ENCODE measurements at regions not wholly inside any gene's neighbourhood (a gene's known extent, or its start where the extent isn't known, plus 50 kb on each side); places are given as distances from the start of the nearest gene placed in this dataset.
"Not testable (repeated sequence)": the region's sequence is repeated elsewhere in the genome, so short reads cannot be mapped to it uniquely, and the experiment has no call there.

GRCh38 chr13:23947893-23948292, 50.6 kb upstream of the C1QTNF9B start:
- no peak for DNase-seq (ENCODE audit: extremely low read depth in 1 of 2, low read depth in 1 of 2)

- DNase-seq (ENCODE audit: extremely low read depth in 1 of 2, low read depth in 1 of 2): no peak
These were observed 51.9 kb upstream of the C1QTNF9B start for GRCh38 chr13:23949200-23949599.

GRCh38 chr13:23949736-23950135, 52.4 kb upstream of the C1QTNF9B start:
- DNase-seq (ENCODE audit: extremely low read depth in 1 of 2, low read depth in 1 of 2): no peak

GRCh38 chr13:23950736-23951510, 53.6 kb upstream of the C1QTNF9B start:
- no peak for DNase-seq (ENCODE audit: extremely low read depth in 1 of 2, low read depth in 1 of 2)

GRCh38 chr13:23952796-23953195, 55.5 kb upstream of the C1QTNF9B start:
- no peak for DNase-seq (ENCODE audit: extremely low read depth in 1 of 2, low read depth in 1 of 2)

- DNase-seq (ENCODE audit: extremely low read depth in 1 of 2, low read depth in 1 of 2): no peak
These were observed 56.7 kb upstream of the C1QTNF9B start for GRCh38 chr13:23953860-23954512.

- DNase-seq (ENCODE audit: extremely low read depth in 1 of 2, low read depth in 1 of 2): no peak
These were observed 57.8 kb upstream of the C1QTNF9B start for GRCh38 chr13:23955064-23955463.

GRCh38 chr13:23956106-23956505, 58.8 kb upstream of the C1QTNF9B start:
- no peak for DNase-seq (ENCODE audit: extremely low read depth in 1 of 2, low read depth in 1 of 2)

- DNase-seq (ENCODE audit: extremely low read depth in 1 of 2, low read depth in 1 of 2): no peak
These were observed 60.7 kb upstream of the C1QTNF9B start for GRCh38 chr13:23957981-23958380.

- DNase-seq (ENCODE audit: extremely low read depth in 1 of 2, low read depth in 1 of 2): no peak
These were observed 62.0 kb upstream of the C1QTNF9B start for GRCh38 chr13:23959231-23959862.

GRCh38 chr13:23960566-23961156, 63.4 kb upstream of the C1QTNF9B start:
- no peak for DNase-seq (ENCODE audit: extremely low read depth in 1 of 2, low read depth in 1 of 2)

- DNase-seq (ENCODE audit: extremely low read depth in 1 of 2, low read depth in 1 of 2): no peak
These were observed 66.1 kb upstream of the C1QTNF9B start for GRCh38 chr13:23963184-23963931.

- no peak for DNase-seq (ENCODE audit: extremely low read depth in 1 of 2, low read depth in 1 of 2)
These were observed 66.6 kb upstream of the C1QTNF9B start for GRCh38 chr13:23963947-23964346.

- no peak for DNase-seq (ENCODE audit: extremely low read depth in 1 of 2, low read depth in 1 of 2)
These were observed 68.0 kb upstream of the C1QTNF9B start for GRCh38 chr13:23965346-23965745.

- no peak for DNase-seq (ENCODE audit: extremely low read depth in 1 of 2, low read depth in 1 of 2)
These were observed 69.0 kb upstream of the C1QTNF9B start for GRCh38 chr13:23966221-23966690.

- no peak for DNase-seq (ENCODE audit: extremely low read depth in 1 of 2, low read depth in 1 of 2)
These were observed 69.7 kb upstream of the C1QTNF9B start for GRCh38 chr13:23966691-23967615.

- DNase-seq (ENCODE audit: extremely low read depth in 1 of 2, low read depth in 1 of 2): not testable (repeated sequence)
These were observed 70.5 kb upstream of the C1QTNF9B start for GRCh38 chr13:23967792-23968191.

- no peak for DNase-seq (ENCODE audit: extremely low read depth in 1 of 2, low read depth in 1 of 2)
These were observed 72.3 kb upstream of the C1QTNF9B start for GRCh38 chr13:23969647-23970046.

- DNase-seq (ENCODE audit: extremely low read depth in 1 of 2, low read depth in 1 of 2): peak in 1 of 2 donors; percentile 15
These were observed 82.3 kb upstream of the C1QTNF9B start for GRCh38 chr13:23979361-23980159.

Data from stimulated activated CD8-positive, alpha-beta memory T cell treated with anti-CD3 and anti-CD28 coated beads, Interleukin-7, amount 100 ng/mL, for 48 hours (primary cell).